ENCODE measurements at regions not wholly inside any gene's neighbourhood (a gene's known extent, or its start where the extent isn't known, plus 50 kb on each side); places are given as distances from the start of the nearest gene placed in this dataset.

- no peak for TF ChIP-seq EP300 (IDR thresholded peaks at IDR 0.05)
- TF ChIP-seq POLR2AphosphoS5 (IDR thresholded peaks at IDR 0.05) = no peak
- TF ChIP-seq, protein P1, sequence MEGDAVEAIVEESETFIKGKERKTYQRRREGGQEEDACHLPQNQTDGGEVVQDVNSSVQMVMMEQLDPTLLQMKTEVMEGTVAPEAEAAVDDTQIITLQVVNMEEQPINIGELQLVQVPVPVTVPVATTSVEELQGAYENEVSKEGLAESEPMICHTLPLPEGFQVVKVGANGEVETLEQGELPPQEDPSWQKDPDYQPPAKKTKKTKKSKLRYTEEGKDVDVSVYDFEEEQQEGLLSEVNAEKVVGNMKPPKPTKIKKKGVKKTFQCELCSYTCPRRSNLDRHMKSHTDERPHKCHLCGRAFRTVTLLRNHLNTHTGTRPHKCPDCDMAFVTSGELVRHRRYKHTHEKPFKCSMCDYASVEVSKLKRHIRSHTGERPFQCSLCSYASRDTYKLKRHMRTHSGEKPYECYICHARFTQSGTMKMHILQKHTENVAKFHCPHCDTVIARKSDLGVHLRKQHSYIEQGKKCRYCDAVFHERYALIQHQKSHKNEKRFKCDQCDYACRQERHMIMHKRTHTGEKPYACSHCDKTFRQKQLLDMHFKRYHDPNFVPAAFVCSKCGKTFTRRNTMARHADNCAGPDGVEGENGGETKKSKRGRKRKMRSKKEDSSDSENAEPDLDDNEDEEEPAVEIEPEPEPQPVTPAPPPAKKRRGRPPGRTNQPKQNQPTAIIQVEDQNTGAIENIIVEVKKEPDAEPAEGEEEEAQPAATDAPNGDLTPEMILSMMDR (IDR thresholded peaks at IDR 0.05) = no peak
Measured at GRCh38 chr14:85205875-85206274, 324.1 kb upstream of the FLRT2 start.
